Gastrocnemius medialis (tissue), 4 donors: ENCODE measurements at regions not wholly inside any gene's neighbourhood (a gene's known extent, or its start where the extent isn't known, plus 50 kb on each side); places are given as distances from the start of the nearest gene placed in this dataset.

Experiments used
- ATAC-seq, 2 donors: fragments of 150-250 bp; one replicate each; pipeline ENCODE4 v1.9.1; 2016
- DNase-seq, 2 donors: peaks; one replicate each; pipeline ENCODE4 v3.0.0-alpha.2; 2019
- H3K27ac ChIP-seq, 4 donors: fragments of 200-600 bp; sonication (generic); 1 replicate in 1 of 4; 2 replicates in 3 of 4; pipeline ENCODE4 v1.5.1; 2016 to 2018; ENCODE audit warnings: mild to moderate bottlenecking in 2 of 4, moderate library complexity in 1 of 4
- H3K27me3 ChIP-seq, 3 donors: fragments of 200-600 bp; sonication (generic) in 2 of 3; 1 replicate in 1 of 3; 2 replicates in 2 of 3; pipeline versions ENCODE4 v1.5.1 to v1.6.0; 2016 to 2019; ENCODE audit warnings: mild to moderate bottlenecking in 1 of 3, moderate library complexity in 1 of 3
- H3K36me3 ChIP-seq, 2 donors: fragments of 200-600 bp; sonication (generic) in 1 of 2; one replicate each; pipeline ENCODE4 v1.5.1; 2017 to 2018
- H3K4me1 ChIP-seq, 2 donors: fragments of 200-600 bp; sonication (generic) in 1 of 2; one replicate each; pipeline ENCODE4 v1.5.1; 2016 to 2017; ENCODE audit warnings: mild to moderate bottlenecking in 2 of 2
- H3K4me3 ChIP-seq, 4 donors: fragments of 200-600 bp; sonication (generic) in 3 of 4; 1 replicate in 1 of 4; 2 replicates in 3 of 4; pipeline ENCODE4 v1.5.1; 2016 to 2019; ENCODE audit warnings: mild to moderate bottlenecking in 2 of 4
- H3K9me3 ChIP-seq, 3 donors: fragments of 200-600 bp; sonication (generic) in 2 of 3; 1 replicate in 1 of 3; 2 replicates in 2 of 3; pipeline ENCODE4 v1.5.1; 2016 to 2019
- POLR2A ChIP-seq, 2 donors: fragments of 450-650 bp; IDR thresholded peaks; one replicate each; pipeline ENCODE4 v1.6.1; 2017; ENCODE audit warnings: antibody characterized with exemption in 2 of 2, mild to moderate bottlenecking in 2 of 2, moderate library complexity in 2 of 2
- in situ Hi-C, 4 donors: fragments of 200-750 bp; cut with MboI; loops; one replicate each; pipeline versions ENCODE4 v1.15.0 to v1.8.0; 2017; ENCODE audit warnings: low sequenced_read_pairs in 4 of 4
- intact Hi-C: fragments of 100-400 bp; cut with DNase I; formaldehyde crosslinking; loops from one replicate; pipeline ENCODE4 v1.15.1; 2023; ENCODE audit warnings: low total_unique reads
- TF ChIP-seq, protein P1 (sequence below), 5 experiments: fragments of 450-650 bp in 3 of 5; fragments of 200-600 bp in 2 of 5; sonication (generic) in 2 of 5; IDR thresholded peaks in 4 of 5; conservative IDR thresholded peaks in 1 of 5; 1 replicate in 4 of 5; 2 replicates in 1 of 5; pipeline ENCODE4 v1.5.1; 2016 to 2019; ENCODE audit warnings: antibody characterized with exemption in 5 of 5, mild to moderate bottlenecking in 3 of 5, moderate library complexity in 3 of 5

- in situ Hi-C loops (no loop called here), intact Hi-C loops (no loop called here)
- H3K27me3 ChIP-seq = no peaks in the 10 kb centered on the region
- H3K4me3 ChIP-seq = peak overlapping the region in 1 of 4 donors; percentile 6
- TF ChIP-seq, protein P1, sequence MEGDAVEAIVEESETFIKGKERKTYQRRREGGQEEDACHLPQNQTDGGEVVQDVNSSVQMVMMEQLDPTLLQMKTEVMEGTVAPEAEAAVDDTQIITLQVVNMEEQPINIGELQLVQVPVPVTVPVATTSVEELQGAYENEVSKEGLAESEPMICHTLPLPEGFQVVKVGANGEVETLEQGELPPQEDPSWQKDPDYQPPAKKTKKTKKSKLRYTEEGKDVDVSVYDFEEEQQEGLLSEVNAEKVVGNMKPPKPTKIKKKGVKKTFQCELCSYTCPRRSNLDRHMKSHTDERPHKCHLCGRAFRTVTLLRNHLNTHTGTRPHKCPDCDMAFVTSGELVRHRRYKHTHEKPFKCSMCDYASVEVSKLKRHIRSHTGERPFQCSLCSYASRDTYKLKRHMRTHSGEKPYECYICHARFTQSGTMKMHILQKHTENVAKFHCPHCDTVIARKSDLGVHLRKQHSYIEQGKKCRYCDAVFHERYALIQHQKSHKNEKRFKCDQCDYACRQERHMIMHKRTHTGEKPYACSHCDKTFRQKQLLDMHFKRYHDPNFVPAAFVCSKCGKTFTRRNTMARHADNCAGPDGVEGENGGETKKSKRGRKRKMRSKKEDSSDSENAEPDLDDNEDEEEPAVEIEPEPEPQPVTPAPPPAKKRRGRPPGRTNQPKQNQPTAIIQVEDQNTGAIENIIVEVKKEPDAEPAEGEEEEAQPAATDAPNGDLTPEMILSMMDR (IDR thresholded peaks at IDR 0.05 in 4 of 5, conservative IDR thresholded peaks at IDR 0.05 in 1 of 5) = no peak
- TF ChIP-seq POLR2A (IDR thresholded peaks at IDR 0.05) = no peak
- no peaks in the 10 kb centered on the region for H3K9me3 ChIP-seq
- DNase-seq = no peak
- no peaks in the 10 kb centered on the region for H3K36me3 ChIP-seq
- ATAC-seq = peak in 1 of 2 donors; percentile 18
- peaks cover 8 to 12% of the 10 kb centered on the region in 2 donors for H3K4me1 ChIP-seq
- peak overlapping the region; percentile 17 to 62 (median 39) for H3K27ac ChIP-seq
Measured at GRCh38 chr20:10910535-10911178, 236.9 kb upstream of the JAG1 start.

DNA sequence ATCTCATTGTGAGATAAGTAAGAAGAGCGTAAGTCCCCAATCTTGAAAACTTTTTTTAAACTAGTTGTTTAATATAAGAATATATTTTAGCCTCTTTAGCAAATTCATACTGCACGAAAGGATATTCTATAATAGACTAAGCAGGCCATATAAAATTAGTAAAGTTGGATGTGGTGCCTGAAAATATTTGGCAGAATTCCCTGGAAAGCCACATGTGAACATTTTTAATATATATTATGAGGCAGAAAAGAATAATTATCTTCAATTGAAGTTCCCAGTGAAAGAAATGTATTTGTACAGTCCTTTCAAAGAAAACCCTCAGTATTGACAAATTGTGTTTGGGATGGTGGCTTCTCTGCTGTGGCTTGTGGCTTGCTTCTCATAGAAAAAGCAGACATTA, 237.5 kb upstream of the JAG1 start:
- in situ Hi-C loops = no loop called here
- no peaks in the 10 kb centered on the region for H3K27me3 ChIP-seq
- TF ChIP-seq, protein P1 (IDR thresholded peaks at IDR 0.05 in 4 of 5, conservative IDR thresholded peaks at IDR 0.05 in 1 of 5) = no peak
- TF ChIP-seq POLR2A (IDR thresholded peaks at IDR 0.05) = no peak
- H3K4me3 ChIP-seq = no peak overlapping the region
- H3K4me1 ChIP-seq = peaks cover 8 to 12% of the 10 kb centered on the region in 2 donors
- H3K27ac ChIP-seq = peak overlapping the region in 2 of 4 donors; percentile 25 to 50
- ATAC-seq (no peak), DNase-seq (no peak)
- intact Hi-C loops = no loop called here
- H3K9me3 ChIP-seq = no peaks in the 10 kb centered on the region
- H3K36me3 ChIP-seq = no peaks in the 10 kb centered on the region

DNA sequence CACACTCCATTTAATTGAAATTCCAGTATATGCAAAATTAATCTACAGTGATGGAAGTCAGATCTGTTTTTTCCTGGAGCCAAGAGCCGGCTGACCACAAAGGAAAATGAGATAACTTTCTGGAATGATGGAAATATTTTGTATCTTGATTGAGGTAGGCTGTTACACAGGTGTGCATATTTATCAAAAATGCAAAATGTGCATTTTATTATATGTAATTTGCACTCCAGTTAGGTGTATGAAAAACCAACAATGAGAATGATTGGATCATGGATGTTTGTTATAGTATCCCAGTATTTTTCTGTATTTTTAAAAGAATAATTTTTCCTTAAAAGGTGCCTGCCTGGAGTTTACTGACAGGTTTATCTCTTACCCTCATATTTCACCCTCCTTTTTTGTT, 242.0 kb upstream of the JAG1 start:
- no peaks in the 10 kb centered on the region for H3K27me3 ChIP-seq
- DNase-seq = no peak
- H3K9me3 ChIP-seq = no peaks in the 10 kb centered on the region
- H3K36me3 ChIP-seq = no peaks in the 10 kb centered on the region
- no peak overlapping the region for H3K27ac ChIP-seq
- intact Hi-C loops = no loop called here
- ATAC-seq = no peak
- H3K4me1 ChIP-seq = peaks cover 2 to 3% of the 10 kb centered on the region in 2 donors
- in situ Hi-C loops = no loop called here
- H3K4me3 ChIP-seq = no peak overlapping the region
- TF ChIP-seq POLR2A (IDR thresholded peaks at IDR 0.05) = no peak
- TF ChIP-seq, protein P1 (IDR thresholded peaks at IDR 0.05 in 4 of 5, conservative IDR thresholded peaks at IDR 0.05 in 1 of 5) = no peak

- intact Hi-C loops = no loop called here
- no peak for ATAC-seq
Measured at GRCh38 chr20:10916312-10916711, 242.5 kb upstream of the JAG1 start.

More at GRCh38 chr20:10916312-10916711, 242.5 kb upstream of the JAG1 start:
- H3K9me3 ChIP-seq = no peaks in the 10 kb centered on the region
- no peaks in the 10 kb centered on the region for H3K27me3 ChIP-seq
- H3K36me3 ChIP-seq = no peaks in the 10 kb centered on the region
- H3K4me3 ChIP-seq = no peak overlapping the region
- no peak overlapping the region for H3K27ac ChIP-seq
- DNase-seq = no peak
- in situ Hi-C loops = no loop called here
- peaks cover 0 to 1% of the 10 kb centered on the region in 2 donors for H3K4me1 ChIP-seq
- no peak for TF ChIP-seq POLR2A (IDR thresholded peaks at IDR 0.05)
- TF ChIP-seq, protein P1 (IDR thresholded peaks at IDR 0.05 in 4 of 5, conservative IDR thresholded peaks at IDR 0.05 in 1 of 5) = no peak
